WTC11 (cell line): ENCODE measurements at regions not wholly inside any gene's neighbourhood (a gene's known extent, or its start where the extent isn't known, plus 50 kb on each side); places are given as distances from the start of the nearest gene placed in this dataset.
"Not testable (repeated sequence)": the region's sequence is repeated elsewhere in the genome, so short reads cannot be mapped to it uniquely, and the experiment has no call there.

ENCODE experiments used
- CREM ChIP-seq: sonication (generic); formaldehyde crosslinking; IDR thresholded peaks from 2 replicates; pipeline ENCODE4 v1.8.1; 2022; ENCODE audit warnings: mild to moderate bottlenecking, missing genetic modification reagents, moderate library complexity
- HMGA2 ChIP-seq: fragments of 250-450 bp; sonication (Bioruptor Pico); IDR thresholded peaks from 2 replicates; pipeline ENCODE4 v1.4.0; 2021; ENCODE audit warnings: mild to moderate bottlenecking, moderate library complexity
- SMAD3 ChIP-seq: sonication (generic); formaldehyde crosslinking; IDR thresholded peaks from 2 replicates; pipeline ENCODE4 v1.8.0; 2022; ENCODE audit warnings: missing genetic modification reagents, mild to moderate bottlenecking, borderline replicate concordance
- ZNF423 ChIP-seq: fragments of 250-450 bp; sonication (Bioruptor Pico); IDR thresholded peaks from 2 replicates; pipeline ENCODE4 v2.1.2; 2022; ENCODE audit warnings: mild to moderate bottlenecking, moderate library complexity
- TF ChIP-seq, protein P1 (sequence below): sonication (generic); formaldehyde crosslinking; conservative IDR thresholded peaks from 2 replicates; pipeline ENCODE4 v1.8.1; 2023; ENCODE audit warnings: mild to moderate bottlenecking, low read depth, missing genetic modification reagents, moderate library complexity
- TF ChIP-seq, protein P2 (sequence below): sonication (generic); formaldehyde crosslinking; IDR thresholded peaks from 2 replicates; pipeline ENCODE4 v1.8.1; 2023; ENCODE audit warnings: mild to moderate bottlenecking, moderate library complexity, missing genetic modification reagents
- TF ChIP-seq, protein P3 (sequence below): fragments of 200-600 bp; IDR thresholded peaks from 2 replicates; pipeline ENCODE4 v1.8.0; 2022; ENCODE audit warnings: antibody characterized with exemption
- TF ChIP-seq, protein P4 (sequence below): sonication (generic); formaldehyde crosslinking; IDR thresholded peaks from 2 replicates; pipeline ENCODE4 v1.8.1; 2023; ENCODE audit warnings: mild to moderate bottlenecking, missing genetic modification reagents, moderate library complexity
- TF ChIP-seq, protein P5 (sequence below): sonication (generic); formaldehyde crosslinking; IDR thresholded peaks from 2 replicates; pipeline ENCODE4 v1.8.1; 2022; ENCODE audit warnings: mild to moderate bottlenecking, moderate library complexity, missing genetic modification reagents
- TF ChIP-seq, protein P6 (sequence below): sonication (generic); formaldehyde crosslinking; IDR thresholded peaks from 2 replicates; pipeline ENCODE4 v1.8.0; 2023; ENCODE audit warnings: missing genetic modification reagents

DNA sequence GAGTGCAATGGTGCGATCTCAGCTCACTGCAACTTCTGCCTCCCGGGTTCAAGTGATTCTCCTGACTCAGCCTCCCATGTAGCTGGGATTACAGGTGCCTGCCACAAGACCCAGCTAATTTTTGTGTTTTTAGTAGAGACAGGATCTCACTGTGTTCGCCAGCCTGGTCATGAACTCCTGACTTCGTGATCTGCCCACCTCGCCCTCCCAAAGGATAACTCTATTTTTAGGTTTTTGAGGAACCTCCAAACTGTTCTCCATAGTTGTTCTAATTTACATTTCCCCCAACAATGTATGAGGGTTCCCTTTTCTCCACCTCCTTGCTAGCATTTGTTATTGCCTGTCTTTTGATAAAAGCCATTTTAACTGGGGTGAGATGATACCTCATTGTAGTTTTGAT, 53.7 kb upstream of the ZCCHC2 start:
- TF ChIP-seq, protein P1, sequence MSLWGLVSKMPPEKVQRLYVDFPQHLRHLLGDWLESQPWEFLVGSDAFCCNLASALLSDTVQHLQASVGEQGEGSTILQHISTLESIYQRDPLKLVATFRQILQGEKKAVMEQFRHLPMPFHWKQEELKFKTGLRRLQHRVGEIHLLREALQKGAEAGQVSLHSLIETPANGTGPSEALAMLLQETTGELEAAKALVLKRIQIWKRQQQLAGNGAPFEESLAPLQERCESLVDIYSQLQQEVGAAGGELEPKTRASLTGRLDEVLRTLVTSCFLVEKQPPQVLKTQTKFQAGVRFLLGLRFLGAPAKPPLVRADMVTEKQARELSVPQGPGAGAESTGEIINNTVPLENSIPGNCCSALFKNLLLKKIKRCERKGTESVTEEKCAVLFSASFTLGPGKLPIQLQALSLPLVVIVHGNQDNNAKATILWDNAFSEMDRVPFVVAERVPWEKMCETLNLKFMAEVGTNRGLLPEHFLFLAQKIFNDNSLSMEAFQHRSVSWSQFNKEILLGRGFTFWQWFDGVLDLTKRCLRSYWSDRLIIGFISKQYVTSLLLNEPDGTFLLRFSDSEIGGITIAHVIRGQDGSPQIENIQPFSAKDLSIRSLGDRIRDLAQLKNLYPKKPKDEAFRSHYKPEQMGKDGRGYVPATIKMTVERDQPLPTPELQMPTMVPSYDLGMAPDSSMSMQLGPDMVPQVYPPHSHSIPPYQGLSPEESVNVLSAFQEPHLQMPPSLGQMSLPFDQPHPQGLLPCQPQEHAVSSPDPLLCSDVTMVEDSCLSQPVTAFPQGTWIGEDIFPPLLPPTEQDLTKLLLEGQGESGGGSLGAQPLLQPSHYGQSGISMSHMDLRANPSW (CRISPR knock-in tag) = not testable (repeated sequence)
- TF ChIP-seq, protein P2, sequence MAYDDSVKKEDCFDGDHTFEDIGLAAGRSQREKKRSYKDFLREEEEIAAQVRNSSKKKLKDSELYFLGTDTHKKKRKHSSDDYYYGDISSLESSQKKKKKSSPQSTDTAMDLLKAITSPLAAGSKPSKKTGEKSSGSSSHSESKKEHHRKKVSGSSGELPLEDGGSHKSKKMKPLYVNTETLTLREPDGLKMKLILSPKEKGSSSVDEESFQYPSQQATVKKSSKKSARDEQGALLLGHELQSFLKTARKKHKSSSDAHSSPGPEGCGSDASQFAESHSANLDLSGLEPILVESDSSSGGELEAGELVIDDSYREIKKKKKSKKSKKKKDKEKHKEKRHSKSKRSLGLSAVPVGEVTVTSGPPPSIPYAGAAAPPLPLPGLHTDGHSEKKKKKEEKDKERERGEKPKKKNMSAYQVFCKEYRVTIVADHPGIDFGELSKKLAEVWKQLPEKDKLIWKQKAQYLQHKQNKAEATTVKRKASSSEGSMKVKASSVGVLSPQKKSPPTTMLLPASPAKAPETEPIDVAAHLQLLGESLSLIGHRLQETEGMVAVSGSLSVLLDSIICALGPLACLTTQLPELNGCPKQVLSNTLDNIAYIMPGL = not testable (repeated sequence)
- TF ChIP-seq, protein P3, sequence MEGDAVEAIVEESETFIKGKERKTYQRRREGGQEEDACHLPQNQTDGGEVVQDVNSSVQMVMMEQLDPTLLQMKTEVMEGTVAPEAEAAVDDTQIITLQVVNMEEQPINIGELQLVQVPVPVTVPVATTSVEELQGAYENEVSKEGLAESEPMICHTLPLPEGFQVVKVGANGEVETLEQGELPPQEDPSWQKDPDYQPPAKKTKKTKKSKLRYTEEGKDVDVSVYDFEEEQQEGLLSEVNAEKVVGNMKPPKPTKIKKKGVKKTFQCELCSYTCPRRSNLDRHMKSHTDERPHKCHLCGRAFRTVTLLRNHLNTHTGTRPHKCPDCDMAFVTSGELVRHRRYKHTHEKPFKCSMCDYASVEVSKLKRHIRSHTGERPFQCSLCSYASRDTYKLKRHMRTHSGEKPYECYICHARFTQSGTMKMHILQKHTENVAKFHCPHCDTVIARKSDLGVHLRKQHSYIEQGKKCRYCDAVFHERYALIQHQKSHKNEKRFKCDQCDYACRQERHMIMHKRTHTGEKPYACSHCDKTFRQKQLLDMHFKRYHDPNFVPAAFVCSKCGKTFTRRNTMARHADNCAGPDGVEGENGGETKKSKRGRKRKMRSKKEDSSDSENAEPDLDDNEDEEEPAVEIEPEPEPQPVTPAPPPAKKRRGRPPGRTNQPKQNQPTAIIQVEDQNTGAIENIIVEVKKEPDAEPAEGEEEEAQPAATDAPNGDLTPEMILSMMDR = not testable (repeated sequence)
- not testable (repeated sequence) for TF ChIP-seq CREM (CRISPR knock-in tag); SMAD3 (CRISPR knock-in tag); ZNF423; HMGA2 (CRISPR knock-in tag)
- TF ChIP-seq, protein P4, sequence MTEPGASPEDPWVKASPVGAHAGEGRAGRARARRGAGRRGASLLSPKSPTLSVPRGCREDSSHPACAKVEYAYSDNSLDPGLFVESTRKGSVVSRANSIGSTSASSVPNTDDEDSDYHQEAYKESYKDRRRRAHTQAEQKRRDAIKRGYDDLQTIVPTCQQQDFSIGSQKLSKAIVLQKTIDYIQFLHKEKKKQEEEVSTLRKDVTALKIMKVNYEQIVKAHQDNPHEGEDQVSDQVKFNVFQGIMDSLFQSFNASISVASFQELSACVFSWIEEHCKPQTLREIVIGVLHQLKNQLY (CRISPR knock-in tag) = not testable (repeated sequence)
- TF ChIP-seq, protein P5, sequence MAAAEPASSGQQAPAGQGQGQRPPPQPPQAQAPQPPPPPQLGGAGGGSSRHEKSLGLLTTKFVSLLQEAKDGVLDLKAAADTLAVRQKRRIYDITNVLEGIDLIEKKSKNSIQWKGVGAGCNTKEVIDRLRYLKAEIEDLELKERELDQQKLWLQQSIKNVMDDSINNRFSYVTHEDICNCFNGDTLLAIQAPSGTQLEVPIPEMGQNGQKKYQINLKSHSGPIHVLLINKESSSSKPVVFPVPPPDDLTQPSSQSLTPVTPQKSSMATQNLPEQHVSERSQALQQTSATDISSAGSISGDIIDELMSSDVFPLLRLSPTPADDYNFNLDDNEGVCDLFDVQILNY (CRISPR knock-in tag) = not testable (repeated sequence)
- TF ChIP-seq, protein P6, sequence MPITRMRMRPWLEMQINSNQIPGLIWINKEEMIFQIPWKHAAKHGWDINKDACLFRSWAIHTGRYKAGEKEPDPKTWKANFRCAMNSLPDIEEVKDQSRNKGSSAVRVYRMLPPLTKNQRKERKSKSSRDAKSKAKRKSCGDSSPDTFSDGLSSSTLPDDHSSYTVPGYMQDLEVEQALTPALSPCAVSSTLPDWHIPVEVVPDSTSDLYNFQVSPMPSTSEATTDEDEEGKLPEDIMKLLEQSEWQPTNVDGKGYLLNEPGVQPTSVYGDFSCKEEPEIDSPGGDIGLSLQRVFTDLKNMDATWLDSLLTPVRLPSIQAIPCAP (CRISPR knock-in tag) = not testable (repeated sequence)
